Panc1 (cell line): ENCODE measurements at regions not wholly inside any gene's neighbourhood (a gene's known extent, or its start where the extent isn't known, plus 50 kb on each side); places are given as distances from the start of the nearest gene placed in this dataset.

Source experiments
- CTCF ChIP-seq: fragments of 450-650 bp; IDR thresholded peaks from 2 replicates; pipeline ENCODE4 v1.5.1; 2017; ENCODE audit warnings: mild to moderate bottlenecking
- POLR2AphosphoS5 ChIP-seq: IDR thresholded peaks from 2 replicates; pipeline ENCODE4 v1.6.1; 2012; ENCODE audit warnings: mild to moderate bottlenecking, low read depth, low read length, moderate library complexity
- TCF7L2 ChIP-seq: IDR thresholded peaks from 2 replicates; pipeline ENCODE4 v1.6.1; 2011; ENCODE audit warnings: mild to moderate bottlenecking, low read depth, low read length, inconsistent platforms

GRCh38 chr2:199196686-199197085, 261.1 kb downstream of the SATB2 start:
- TF ChIP-seq POLR2AphosphoS5 (no peak), CTCF (no peak), TCF7L2 (no peak)
